ENCODE measurements at regions not wholly inside any gene's neighbourhood (a gene's known extent, or its start where the extent isn't known, plus 50 kb on each side); places are given as distances from the start of the nearest gene placed in this dataset.

- TF ChIP-seq CTCF (IDR thresholded peaks at IDR 0.05) (no peak), EZH2 (IDR thresholded peaks at IDR 0.05) (no peak), EZH2phosphoT487 (IDR thresholded peaks at IDR 0.05) (no peak)
These were observed 746.7 kb upstream of the TBX3 start for GRCh38 chr12:115430636-115431035.
